ENCODE measurements at regions not wholly inside any gene's neighbourhood (a gene's known extent, or its start where the extent isn't known, plus 50 kb on each side); places are given as distances from the start of the nearest gene placed in this dataset.

DNA sequence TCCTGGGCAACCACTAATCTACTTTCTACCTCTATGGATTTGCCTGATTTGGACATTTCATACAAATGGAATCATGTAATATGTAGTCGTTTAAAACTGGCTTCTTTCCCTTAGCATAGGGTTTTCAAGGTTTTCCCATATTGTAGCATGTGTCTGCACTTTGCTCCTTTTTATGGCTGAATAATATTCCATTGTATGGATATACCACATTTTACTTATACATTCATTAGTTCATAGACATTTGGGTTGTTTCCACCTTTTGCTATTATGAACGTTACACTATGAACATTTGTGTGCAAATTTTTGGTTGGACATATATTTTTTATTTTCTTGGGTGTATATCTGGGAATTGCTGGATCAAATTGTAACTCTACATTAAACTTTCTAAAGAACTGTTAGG, 600.4 kb upstream of the NOX3 start:
- H3K9me3 ChIP-seq (ENCODE audit: control insufficient read depth, low read depth, low read length) = peaks cover 5% of the 10 kb centered on the region
- H3K27me3 ChIP-seq (ENCODE audit: control insufficient read depth, insufficient read depth, low read length) = no peaks in the 10 kb centered on the region
- H3K4me1 ChIP-seq (ENCODE audit: control insufficient read depth, low read depth, low read length) = no peaks in the 10 kb centered on the region
- H3K27ac ChIP-seq (ENCODE audit: low read length) = no peak overlapping the region
- no peaks in the 10 kb centered on the region for H3K36me3 ChIP-seq (ENCODE audit: control insufficient read depth, low read depth, low read length)
- H3K9ac ChIP-seq (ENCODE audit: low read length) = no peak overlapping the region
- H3K4me3 ChIP-seq (ENCODE audit: low read length) = no peak overlapping the region

DNA sequence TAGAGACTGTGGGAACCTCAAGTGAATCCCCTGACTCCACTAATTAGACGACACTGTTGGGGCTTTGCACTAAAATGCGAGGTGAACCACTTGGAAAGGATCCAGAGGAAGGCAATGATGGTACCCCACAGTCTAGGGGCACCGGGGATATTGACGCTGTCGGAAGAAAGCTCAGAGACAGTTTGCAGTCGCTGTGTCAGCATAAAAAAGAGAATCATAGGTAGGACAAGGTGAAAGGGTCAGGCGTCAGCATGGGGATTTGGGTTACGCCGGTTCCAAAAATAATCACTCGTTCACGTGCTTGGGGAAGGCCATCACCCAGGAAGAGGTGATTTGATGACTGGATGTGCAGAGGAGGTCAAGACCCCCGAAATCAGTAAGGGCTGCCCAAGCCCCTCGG, 598.0 kb upstream of the NOX3 start:
- Histone ChIP-seq H3K27me3 (ENCODE audit: control insufficient read depth, insufficient read depth, low read length) (no peaks in the 10 kb centered on the region), H3K4me1 (ENCODE audit: control insufficient read depth, low read depth, low read length) (no peaks in the 10 kb centered on the region), H3K27ac (ENCODE audit: low read length) (no peak overlapping the region), H3K9ac (ENCODE audit: low read length) (no peak overlapping the region), H3K9me3 (ENCODE audit: control insufficient read depth, low read depth, low read length) (peaks cover 5% of the 10 kb centered on the region), H3K36me3 (ENCODE audit: control insufficient read depth, low read depth, low read length) (no peaks in the 10 kb centered on the region), H3K4me3 (ENCODE audit: low read length) (no peak overlapping the region)

- Histone ChIP-seq H3K9ac (ENCODE audit: low read length) (no peak overlapping the region), H3K27ac (ENCODE audit: low read length) (no peak overlapping the region), H3K4me3 (ENCODE audit: low read length) (no peak overlapping the region), H3K27me3 (ENCODE audit: control insufficient read depth, insufficient read depth, low read length) (no peaks in the 10 kb centered on the region), H3K36me3 (ENCODE audit: control insufficient read depth, low read depth, low read length) (no peaks in the 10 kb centered on the region), H3K9me3 (ENCODE audit: control insufficient read depth, low read depth, low read length) (no peaks in the 10 kb centered on the region), H3K4me1 (ENCODE audit: control insufficient read depth, low read depth, low read length) (peaks cover 3% of the 10 kb centered on the region)
Measured at GRCh38 chr6:156046841-156047449, 591.3 kb upstream of the NOX3 start.

DNA sequence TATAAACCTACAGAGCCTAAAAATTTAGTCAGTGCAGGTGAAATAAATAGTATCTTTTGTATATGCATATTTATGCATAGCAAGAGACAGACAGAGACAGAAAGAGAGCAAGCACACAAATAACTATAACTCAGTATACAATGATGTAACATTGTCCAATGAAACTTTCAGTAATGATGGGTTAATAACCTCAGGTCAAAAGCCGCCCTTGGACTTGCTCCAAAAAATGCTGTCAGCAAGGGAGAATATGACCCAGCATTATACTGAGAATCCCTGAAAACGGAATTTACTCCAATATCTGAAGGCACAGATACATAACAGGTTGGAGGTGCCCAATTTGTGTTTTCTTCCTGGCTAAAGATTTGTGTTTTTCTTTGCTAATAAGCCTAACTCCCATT, 590.6 kb upstream of the NOX3 start:
- H3K27me3 ChIP-seq (ENCODE audit: control insufficient read depth, insufficient read depth, low read length) = no peaks in the 10 kb centered on the region
- no peaks in the 10 kb centered on the region for H3K9me3 ChIP-seq (ENCODE audit: control insufficient read depth, low read depth, low read length)
- H3K36me3 ChIP-seq (ENCODE audit: control insufficient read depth, low read depth, low read length) = no peaks in the 10 kb centered on the region
- H3K4me3 ChIP-seq (ENCODE audit: low read length) = no peak overlapping the region
- H3K4me1 ChIP-seq (ENCODE audit: control insufficient read depth, low read depth, low read length) = peaks cover 3% of the 10 kb centered on the region
- H3K27ac ChIP-seq (ENCODE audit: low read length) = no peak overlapping the region
- H3K9ac ChIP-seq (ENCODE audit: low read length) = no peak overlapping the region

DNA sequence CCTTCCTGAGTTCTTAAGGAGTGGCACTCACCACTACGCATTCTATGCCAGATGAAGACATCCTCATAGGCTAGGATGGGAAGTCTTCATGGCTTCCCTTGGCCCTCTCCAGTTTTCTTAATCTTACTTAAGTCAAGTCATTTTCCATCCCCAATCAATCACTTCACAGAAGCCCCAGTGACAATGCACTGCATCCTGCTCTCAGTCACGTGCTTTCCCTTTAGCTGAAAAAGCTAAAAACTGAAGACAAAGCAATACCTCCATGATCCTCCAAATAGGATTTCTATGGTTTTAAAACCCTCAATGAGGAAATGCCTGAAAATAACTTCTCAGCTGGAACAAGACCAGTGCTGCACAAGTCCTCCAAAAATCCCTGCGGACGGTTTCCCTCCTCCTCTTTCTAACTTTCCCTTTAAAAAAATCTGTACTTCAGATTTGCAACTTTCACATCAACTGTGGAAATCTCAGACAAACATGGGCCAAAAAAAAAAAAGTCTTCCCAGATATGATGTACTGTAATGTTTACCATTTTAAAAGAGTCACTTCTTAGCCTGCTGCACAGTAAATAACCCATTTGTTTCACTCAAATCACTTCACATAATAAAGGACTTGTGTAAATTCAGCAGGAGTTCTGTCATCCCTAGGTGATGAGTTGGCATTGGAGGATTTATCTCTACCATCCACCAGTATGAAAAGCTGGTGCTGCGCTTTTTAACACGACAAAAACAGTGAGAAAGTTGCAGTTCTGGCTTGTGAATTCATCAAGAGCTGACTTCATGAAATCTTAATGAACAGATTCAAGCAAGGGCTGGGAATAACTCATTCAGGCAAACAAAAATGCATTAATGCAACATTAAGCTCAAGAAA, 590.0 kb upstream of the NOX3 start:
- H3K9me3 ChIP-seq (ENCODE audit: control insufficient read depth, low read depth, low read length) = no peaks in the 10 kb centered on the region

GRCh38 chr6:156033598-156033997, 578.0 kb upstream of the NOX3 start:
- H3K9ac ChIP-seq (ENCODE audit: low read length) = no peak overlapping the region
- H3K4me1 ChIP-seq (ENCODE audit: control insufficient read depth, low read depth, low read length) = no peaks in the 10 kb centered on the region
- no peaks in the 10 kb centered on the region for H3K27me3 ChIP-seq (ENCODE audit: control insufficient read depth, insufficient read depth, low read length)
- H3K36me3 ChIP-seq (ENCODE audit: control insufficient read depth, low read depth, low read length) = no peaks in the 10 kb centered on the region
- H3K27ac ChIP-seq (ENCODE audit: low read length) = no peak overlapping the region
- H3K9me3 ChIP-seq (ENCODE audit: control insufficient read depth, low read depth, low read length) = peaks cover 13% of the 10 kb centered on the region
- H3K4me3 ChIP-seq (ENCODE audit: low read length) = no peak overlapping the region

More for the DNA sequence above, 590.0 kb upstream of the NOX3 start:
- H3K27ac ChIP-seq (ENCODE audit: low read length) = no peak overlapping the region
- peaks cover 3% of the 10 kb centered on the region for H3K4me1 ChIP-seq (ENCODE audit: control insufficient read depth, low read depth, low read length)
- H3K9ac ChIP-seq (ENCODE audit: low read length) = no peak overlapping the region
- no peaks in the 10 kb centered on the region for H3K36me3 ChIP-seq (ENCODE audit: control insufficient read depth, low read depth, low read length)
- H3K27me3 ChIP-seq (ENCODE audit: control insufficient read depth, insufficient read depth, low read length) = no peaks in the 10 kb centered on the region
- no peak overlapping the region for H3K4me3 ChIP-seq (ENCODE audit: low read length)

DNA sequence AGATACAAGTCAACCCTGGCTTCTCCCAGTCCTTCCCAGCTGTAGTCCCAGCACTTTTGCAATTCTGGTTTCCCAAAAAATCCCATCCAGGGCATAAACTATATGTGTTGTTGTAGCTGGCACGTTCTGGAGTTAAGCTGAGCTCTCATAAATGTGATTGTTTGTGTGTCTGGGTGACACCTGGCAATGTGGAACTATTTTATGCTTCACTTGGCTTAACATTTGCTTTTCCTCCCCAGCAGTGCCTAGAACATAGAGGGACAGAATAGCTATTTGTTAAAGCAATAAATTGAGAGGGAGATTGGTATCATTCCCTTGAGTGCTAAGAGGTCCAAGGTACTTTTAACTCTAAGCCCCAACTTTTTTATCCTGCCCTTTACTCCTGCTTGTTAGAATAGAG, 575.9 kb upstream of the NOX3 start:
- H3K4me3 ChIP-seq (ENCODE audit: low read length) = no peak overlapping the region
- peaks cover 13% of the 10 kb centered on the region for H3K9me3 ChIP-seq (ENCODE audit: control insufficient read depth, low read depth, low read length)
- H3K27ac ChIP-seq (ENCODE audit: low read length) = no peak overlapping the region
- H3K4me1 ChIP-seq (ENCODE audit: control insufficient read depth, low read depth, low read length) = no peaks in the 10 kb centered on the region
- H3K9ac ChIP-seq (ENCODE audit: low read length) = no peak overlapping the region
- no peaks in the 10 kb centered on the region for H3K36me3 ChIP-seq (ENCODE audit: control insufficient read depth, low read depth, low read length)
- H3K27me3 ChIP-seq (ENCODE audit: control insufficient read depth, insufficient read depth, low read length) = no peaks in the 10 kb centered on the region

DNA sequence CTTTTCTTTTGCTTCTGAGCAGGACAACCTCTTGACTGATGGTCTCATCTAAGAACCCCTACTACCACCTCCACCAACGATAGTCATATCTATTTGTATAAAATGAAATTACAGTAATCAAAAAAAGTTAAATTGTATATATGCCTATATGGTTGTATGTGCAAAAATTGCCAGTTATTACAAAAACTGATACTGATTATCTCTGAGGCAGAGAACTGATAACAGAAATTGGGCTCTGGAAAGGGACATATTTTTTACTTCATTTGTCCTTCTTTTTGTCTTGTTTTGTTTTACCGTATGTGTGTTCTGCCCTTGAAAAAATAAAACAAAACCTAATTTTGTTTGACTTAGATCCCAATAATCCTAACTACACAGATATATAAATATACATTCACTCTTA, 574.4 kb upstream of the NOX3 start:
- Histone ChIP-seq H3K9ac (ENCODE audit: low read length) (no peak overlapping the region), H3K4me1 (ENCODE audit: control insufficient read depth, low read depth, low read length) (no peaks in the 10 kb centered on the region), H3K27ac (ENCODE audit: low read length) (no peak overlapping the region), H3K4me3 (ENCODE audit: low read length) (no peak overlapping the region), H3K36me3 (ENCODE audit: control insufficient read depth, low read depth, low read length) (no peaks in the 10 kb centered on the region), H3K27me3 (ENCODE audit: control insufficient read depth, insufficient read depth, low read length) (no peaks in the 10 kb centered on the region), H3K9me3 (ENCODE audit: control insufficient read depth, low read depth, low read length) (peaks cover 16% of the 10 kb centered on the region)

GRCh38 chr6:156029286-156029985, 573.8 kb upstream of the NOX3 start:
- Histone ChIP-seq H3K27ac (ENCODE audit: low read length) (no peak overlapping the region), H3K4me1 (ENCODE audit: control insufficient read depth, low read depth, low read length) (no peaks in the 10 kb centered on the region), H3K27me3 (ENCODE audit: control insufficient read depth, insufficient read depth, low read length) (no peaks in the 10 kb centered on the region), H3K4me3 (ENCODE audit: low read length) (no peak overlapping the region), H3K36me3 (ENCODE audit: control insufficient read depth, low read depth, low read length) (no peaks in the 10 kb centered on the region), H3K9ac (ENCODE audit: low read length) (no peak overlapping the region), H3K9me3 (ENCODE audit: control insufficient read depth, low read depth, low read length) (peaks cover 20% of the 10 kb centered on the region)

- Histone ChIP-seq H3K9me3 (ENCODE audit: control insufficient read depth, low read depth, low read length) (peaks cover 17% of the 10 kb centered on the region), H3K4me1 (ENCODE audit: control insufficient read depth, low read depth, low read length) (no peaks in the 10 kb centered on the region), H3K4me3 (ENCODE audit: low read length) (no peak overlapping the region), H3K27me3 (ENCODE audit: control insufficient read depth, insufficient read depth, low read length) (no peaks in the 10 kb centered on the region), H3K27ac (ENCODE audit: low read length) (no peak overlapping the region), H3K9ac (ENCODE audit: low read length) (no peak overlapping the region), H3K36me3 (ENCODE audit: control insufficient read depth, low read depth, low read length) (no peaks in the 10 kb centered on the region)
Measured at GRCh38 chr6:156028335-156029131, 572.9 kb upstream of the NOX3 start.

GRCh38 chr6:156027248-156027626, 571.6 kb upstream of the NOX3 start:
- Histone ChIP-seq H3K9me3 (ENCODE audit: control insufficient read depth, low read depth, low read length) (peaks cover 7% of the 10 kb centered on the region), H3K27ac (ENCODE audit: low read length) (no peak overlapping the region), H3K4me3 (ENCODE audit: low read length) (no peak overlapping the region), H3K27me3 (ENCODE audit: control insufficient read depth, insufficient read depth, low read length) (no peaks in the 10 kb centered on the region), H3K4me1 (ENCODE audit: control insufficient read depth, low read depth, low read length) (no peaks in the 10 kb centered on the region), H3K36me3 (ENCODE audit: control insufficient read depth, low read depth, low read length) (no peaks in the 10 kb centered on the region), H3K9ac (ENCODE audit: low read length) (no peak overlapping the region)

All from iPS-18a (cell line).